Ishikawa (cell line): ENCODE measurements at regions not wholly inside any gene's neighbourhood (a gene's known extent, or its start where the extent isn't known, plus 50 kb on each side); places are given as distances from the start of the nearest gene placed in this dataset.

Source experiments
- CREB1 ChIP-seq: IDR thresholded peaks from 2 replicates; pipeline ENCODE4 v1.6.1; 2012; ENCODE audit warnings: low read depth
- EGR1 ChIP-seq: IDR thresholded peaks from 2 replicates; pipeline ENCODE4 v1.6.1; 2012
- FOXM1 ChIP-seq: IDR thresholded peaks from 2 replicates; pipeline ENCODE4 v1.6.1; 2012; ENCODE audit warnings: low read depth, borderline replicate concordance
- NFIC ChIP-seq: IDR thresholded peaks from 2 replicates; pipeline ENCODE4 v1.6.1; 2012
- TAF1 ChIP-seq: IDR thresholded peaks from 2 replicates; pipeline ENCODE4 v1.6.1; 2012; ENCODE audit warnings: low read depth, mild to moderate bottlenecking
- TEAD4 ChIP-seq: IDR thresholded peaks from 2 replicates; pipeline ENCODE4 v1.6.1; 2012
- YY1 ChIP-seq: IDR thresholded peaks from 2 replicates; pipeline ENCODE4 v1.6.1; 2012; ENCODE audit warnings: low read depth
- ZBTB7A ChIP-seq: IDR thresholded peaks from 2 replicates; pipeline ENCODE4 v1.6.1; 2012; ENCODE audit warnings: low read depth
- TF ChIP-seq, protein P1 (sequence below): IDR thresholded peaks from 2 replicates; pipeline ENCODE4 v1.6.1; 2012; ENCODE audit warnings: low read depth, mild to moderate bottlenecking

DNA sequence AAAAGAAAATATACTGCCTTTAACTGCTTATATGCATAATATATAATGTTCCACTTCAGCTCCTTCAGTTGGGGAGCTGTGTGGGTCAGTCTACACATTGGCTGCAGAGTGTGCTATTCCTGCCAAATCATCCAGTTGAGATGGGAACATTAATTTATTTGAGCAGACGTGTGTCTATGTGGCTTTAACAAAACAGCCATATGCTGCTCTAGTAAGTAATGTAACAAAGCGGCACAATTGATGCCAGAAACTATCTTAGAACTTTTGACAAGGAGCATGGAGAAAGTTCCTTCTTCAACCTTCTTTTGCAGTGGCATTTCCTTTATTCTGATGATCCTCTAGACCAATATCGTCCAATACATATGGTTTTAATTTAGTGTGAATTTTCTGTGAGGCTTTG lies 285.9 kb upstream of the C1orf87 start:
- TF ChIP-seq, protein P1, sequence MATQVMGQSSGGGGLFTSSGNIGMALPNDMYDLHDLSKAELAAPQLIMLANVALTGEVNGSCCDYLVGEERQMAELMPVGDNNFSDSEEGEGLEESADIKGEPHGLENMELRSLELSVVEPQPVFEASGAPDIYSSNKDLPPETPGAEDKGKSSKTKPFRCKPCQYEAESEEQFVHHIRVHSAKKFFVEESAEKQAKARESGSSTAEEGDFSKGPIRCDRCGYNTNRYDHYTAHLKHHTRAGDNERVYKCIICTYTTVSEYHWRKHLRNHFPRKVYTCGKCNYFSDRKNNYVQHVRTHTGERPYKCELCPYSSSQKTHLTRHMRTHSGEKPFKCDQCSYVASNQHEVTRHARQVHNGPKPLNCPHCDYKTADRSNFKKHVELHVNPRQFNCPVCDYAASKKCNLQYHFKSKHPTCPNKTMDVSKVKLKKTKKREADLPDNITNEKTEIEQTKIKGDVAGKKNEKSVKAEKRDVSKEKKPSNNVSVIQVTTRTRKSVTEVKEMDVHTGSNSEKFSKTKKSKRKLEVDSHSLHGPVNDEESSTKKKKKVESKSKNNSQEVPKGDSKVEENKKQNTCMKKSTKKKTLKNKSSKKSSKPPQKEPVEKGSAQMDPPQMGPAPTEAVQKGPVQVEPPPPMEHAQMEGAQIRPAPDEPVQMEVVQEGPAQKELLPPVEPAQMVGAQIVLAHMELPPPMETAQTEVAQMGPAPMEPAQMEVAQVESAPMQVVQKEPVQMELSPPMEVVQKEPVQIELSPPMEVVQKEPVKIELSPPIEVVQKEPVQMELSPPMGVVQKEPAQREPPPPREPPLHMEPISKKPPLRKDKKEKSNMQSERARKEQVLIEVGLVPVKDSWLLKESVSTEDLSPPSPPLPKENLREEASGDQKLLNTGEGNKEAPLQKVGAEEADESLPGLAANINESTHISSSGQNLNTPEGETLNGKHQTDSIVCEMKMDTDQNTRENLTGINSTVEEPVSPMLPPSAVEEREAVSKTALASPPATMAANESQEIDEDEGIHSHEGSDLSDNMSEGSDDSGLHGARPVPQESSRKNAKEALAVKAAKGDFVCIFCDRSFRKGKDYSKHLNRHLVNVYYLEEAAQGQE: no peak
- TF ChIP-seq TEAD4: no peak
- TF ChIP-seq FOXM1: no peak
- no peak for TF ChIP-seq YY1
- TF ChIP-seq TAF1: no peak
- TF ChIP-seq EGR1: no peak
- TF ChIP-seq ZBTB7A: no peak
- no peak for TF ChIP-seq CREB1
- no peak for TF ChIP-seq NFIC
